Activated B cell treated with CpG ODN at 0.5 μM for 24 hours (primary cell): ENCODE measurements at regions not wholly inside any gene's neighbourhood (a gene's known extent, or its start where the extent isn't known, plus 50 kb on each side); places are given as distances from the start of the nearest gene placed in this dataset.

Source experiments
- ATAC-seq: fragments of 200-7000 bp; cut with Tn5 transposase; one replicate; pipeline ENCODE4 v1.10.0; 2021; ENCODE audit warnings: low read depth, mild to moderate bottlenecking, moderate library complexity
- CTCF ChIA-PET: fragments of 350-600 bp; sonication (Branson Sonifier 250); formaldehyde crosslinking; loops from one replicate; lab custom pipeline; 2021; ENCODE audit warnings: antibody characterized with exemption; lab: Charles Lee
- POLR2A ChIA-PET: fragments of 350-600 bp; sonication (Branson Sonifier 250); formaldehyde crosslinking; loops from one replicate; lab custom pipeline; 2021; ENCODE audit warnings: antibody characterized with exemption; lab: Charles Lee
- DNase-seq: peaks from one replicate; pipeline ENCODE4 v3.0.0; 2022
- H3K27ac Mint-ChIP-seq: one replicate; pipeline ENCODE4 v1.8.0; 2020; ENCODE audit warnings: mixed read lengths
- H3K27me3 Mint-ChIP-seq: one replicate; pipeline ENCODE4 v1.8.0; 2021; ENCODE audit warnings: mixed read lengths
- H3K36me3 Mint-ChIP-seq: one replicate; pipeline ENCODE4 v1.8.0; 2021; ENCODE audit warnings: low read depth, mixed read lengths
- H3K4me1 Mint-ChIP-seq: one replicate; pipeline ENCODE4 v1.8.0; 2021; ENCODE audit warnings: mixed read lengths
- H3K4me3 Mint-ChIP-seq: one replicate; pipeline ENCODE4 v1.8.0; 2020; ENCODE audit warnings: mild to moderate bottlenecking, mixed read lengths
- H3K9me3 Mint-ChIP-seq: one replicate; pipeline ENCODE4 v1.8.0; 2020; ENCODE audit warnings: mixed read lengths
- intact Hi-C: fragments of 100-400 bp; cut with micrococcal nuclease; formaldehyde crosslinking; loops from one replicate; pipeline ENCODE4 v1.15.1; 2024
- TF ChIP-seq, protein P1 (sequence below): fragments of 200-600 bp; IDR thresholded peaks from one replicate; pipeline ENCODE4 v1.8.0; 2022; ENCODE audit warnings: antibody characterized with exemption, mild to moderate bottlenecking

DNA sequence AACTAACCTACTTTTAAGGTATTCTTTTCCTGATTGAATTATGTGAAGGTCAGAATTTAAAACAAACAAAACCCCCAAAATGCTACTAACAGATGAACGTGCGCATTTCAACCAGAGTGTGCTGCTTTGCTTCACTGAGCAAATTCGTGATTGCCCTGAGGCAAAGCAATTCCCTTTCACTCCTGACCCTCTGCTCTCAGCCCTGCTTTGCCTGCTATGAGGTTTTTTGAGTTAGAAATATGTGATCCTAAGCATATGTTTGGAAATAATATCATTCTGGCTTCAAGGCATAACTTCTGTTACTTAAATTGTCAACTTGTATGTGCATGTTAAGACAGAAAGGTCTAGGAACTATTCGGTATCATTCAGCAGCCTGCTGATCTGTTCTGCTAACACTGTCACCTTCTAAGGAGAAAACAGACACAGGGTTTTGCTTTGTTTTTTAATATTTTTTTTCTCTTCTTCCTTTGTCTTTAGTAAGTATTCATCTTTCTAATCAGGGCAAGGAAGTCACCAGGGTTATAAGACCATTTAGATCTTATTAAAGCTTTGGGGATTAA, 124.2 kb downstream of the GNAT3 start:
- Mint-ChIP-seq H3K27ac (no peak overlapping the region), H3K9me3 (no peaks in the 10 kb centered on the region), H3K36me3 (no peaks in the 10 kb centered on the region), H3K4me3 (no peak overlapping the region), H3K4me1 (no peaks in the 10 kb centered on the region), H3K27me3 (no peaks in the 10 kb centered on the region)
- ChIA-PET CTCF (no interaction called here), POLR2A (no interaction called here)
- DNase-seq (no peak), ATAC-seq (no peak)
- TF ChIP-seq, protein P1, sequence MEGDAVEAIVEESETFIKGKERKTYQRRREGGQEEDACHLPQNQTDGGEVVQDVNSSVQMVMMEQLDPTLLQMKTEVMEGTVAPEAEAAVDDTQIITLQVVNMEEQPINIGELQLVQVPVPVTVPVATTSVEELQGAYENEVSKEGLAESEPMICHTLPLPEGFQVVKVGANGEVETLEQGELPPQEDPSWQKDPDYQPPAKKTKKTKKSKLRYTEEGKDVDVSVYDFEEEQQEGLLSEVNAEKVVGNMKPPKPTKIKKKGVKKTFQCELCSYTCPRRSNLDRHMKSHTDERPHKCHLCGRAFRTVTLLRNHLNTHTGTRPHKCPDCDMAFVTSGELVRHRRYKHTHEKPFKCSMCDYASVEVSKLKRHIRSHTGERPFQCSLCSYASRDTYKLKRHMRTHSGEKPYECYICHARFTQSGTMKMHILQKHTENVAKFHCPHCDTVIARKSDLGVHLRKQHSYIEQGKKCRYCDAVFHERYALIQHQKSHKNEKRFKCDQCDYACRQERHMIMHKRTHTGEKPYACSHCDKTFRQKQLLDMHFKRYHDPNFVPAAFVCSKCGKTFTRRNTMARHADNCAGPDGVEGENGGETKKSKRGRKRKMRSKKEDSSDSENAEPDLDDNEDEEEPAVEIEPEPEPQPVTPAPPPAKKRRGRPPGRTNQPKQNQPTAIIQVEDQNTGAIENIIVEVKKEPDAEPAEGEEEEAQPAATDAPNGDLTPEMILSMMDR, result no peak
- intact Hi-C loops, result no loop called here

DNA sequence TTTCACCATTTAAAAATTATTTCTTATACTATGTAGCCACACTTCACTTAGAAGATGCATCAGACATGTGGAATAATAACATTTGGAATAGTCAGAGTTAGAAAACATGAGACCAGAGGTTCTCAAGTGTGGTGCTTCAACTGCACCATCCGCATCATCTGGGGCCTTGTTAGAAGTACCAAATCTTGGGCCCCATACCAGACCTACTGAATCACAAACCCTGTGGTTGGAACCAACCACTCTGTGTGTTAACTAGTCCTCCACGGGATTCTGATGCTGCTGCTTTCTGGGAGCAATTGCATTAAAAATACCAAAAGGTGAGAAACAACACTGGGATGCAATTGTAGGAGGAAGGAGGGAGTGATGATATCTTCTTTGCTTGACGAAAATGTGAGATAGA, 125.2 kb downstream of the GNAT3 start:
- CTCF ChIA-PET, result no interaction called here
- ATAC-seq, result no peak
- TF ChIP-seq, protein P1, result no peak

DNA sequence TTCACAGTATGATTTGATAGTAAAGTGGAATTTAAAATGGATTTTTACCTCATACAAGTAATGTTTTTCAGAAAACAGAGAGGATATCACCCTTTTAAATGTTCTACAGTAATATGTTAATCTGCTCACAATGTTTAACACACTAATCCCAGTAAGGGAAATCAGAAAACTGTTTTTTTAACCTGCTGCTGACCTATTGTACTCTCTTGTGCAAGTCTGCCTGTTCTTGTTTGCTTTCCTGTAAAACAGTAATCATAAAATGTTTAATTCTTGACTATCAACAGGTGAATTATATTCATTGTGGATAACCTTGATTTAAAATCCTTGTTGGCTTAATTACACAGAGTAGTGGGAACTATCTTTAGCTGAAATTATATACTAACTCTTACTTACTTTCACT, 126.4 kb downstream of the GNAT3 start:
- no peak for DNase-seq
- Mint-ChIP-seq H3K27ac (no peak overlapping the region), H3K4me3 (no peak overlapping the region), H3K27me3 (no peaks in the 10 kb centered on the region), H3K9me3 (no peaks in the 10 kb centered on the region), H3K4me1 (no peaks in the 10 kb centered on the region), H3K36me3 (no peaks in the 10 kb centered on the region)
- TF ChIP-seq, protein P1, result no peak
- POLR2A ChIA-PET, result no interaction called here
- CTCF ChIA-PET, result no interaction called here
- intact Hi-C loops, result no loop called here
- no peak for ATAC-seq

More for the DNA sequence above, 125.2 kb downstream of the GNAT3 start:
- no peaks in the 10 kb centered on the region for H3K4me1 Mint-ChIP-seq
- POLR2A ChIA-PET, result no interaction called here
- no peaks in the 10 kb centered on the region for H3K9me3 Mint-ChIP-seq
- H3K27ac Mint-ChIP-seq, result no peak overlapping the region
- H3K36me3 Mint-ChIP-seq, result no peaks in the 10 kb centered on the region
- no peak overlapping the region for H3K4me3 Mint-ChIP-seq
- intact Hi-C loops, result no loop called here
- no peak for DNase-seq
- H3K27me3 Mint-ChIP-seq, result no peaks in the 10 kb centered on the region

DNA sequence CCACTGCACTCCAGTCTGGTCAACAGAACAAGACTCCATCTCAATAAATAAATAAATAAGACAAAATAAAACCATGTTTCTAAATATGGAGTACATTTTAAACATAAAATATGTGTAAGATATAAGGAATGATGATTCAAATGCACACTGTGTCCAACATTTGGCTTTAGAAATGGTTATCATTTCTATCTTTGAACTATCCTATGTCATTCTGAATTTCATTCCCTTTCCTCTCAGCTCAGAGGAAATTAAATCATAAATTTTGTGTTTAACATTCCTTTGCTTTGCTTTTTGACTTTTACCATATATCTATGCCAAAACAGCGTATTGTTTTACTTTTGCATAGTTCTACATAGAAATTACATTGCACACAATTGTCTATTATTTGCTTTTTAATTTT, 130.9 kb downstream of the GNAT3 start:
- Mint-ChIP-seq H3K9me3 (no peaks in the 10 kb centered on the region), H3K4me1 (no peaks in the 10 kb centered on the region), H3K27ac (no peak overlapping the region), H3K36me3 (no peaks in the 10 kb centered on the region), H3K4me3 (no peak overlapping the region), H3K27me3 (no peaks in the 10 kb centered on the region)
- no peak for ATAC-seq
- DNase-seq, result no peak
- ChIA-PET CTCF (no interaction called here), POLR2A (no interaction called here)
- intact Hi-C loops, result no loop called here
- TF ChIP-seq, protein P1, result no peak

DNA sequence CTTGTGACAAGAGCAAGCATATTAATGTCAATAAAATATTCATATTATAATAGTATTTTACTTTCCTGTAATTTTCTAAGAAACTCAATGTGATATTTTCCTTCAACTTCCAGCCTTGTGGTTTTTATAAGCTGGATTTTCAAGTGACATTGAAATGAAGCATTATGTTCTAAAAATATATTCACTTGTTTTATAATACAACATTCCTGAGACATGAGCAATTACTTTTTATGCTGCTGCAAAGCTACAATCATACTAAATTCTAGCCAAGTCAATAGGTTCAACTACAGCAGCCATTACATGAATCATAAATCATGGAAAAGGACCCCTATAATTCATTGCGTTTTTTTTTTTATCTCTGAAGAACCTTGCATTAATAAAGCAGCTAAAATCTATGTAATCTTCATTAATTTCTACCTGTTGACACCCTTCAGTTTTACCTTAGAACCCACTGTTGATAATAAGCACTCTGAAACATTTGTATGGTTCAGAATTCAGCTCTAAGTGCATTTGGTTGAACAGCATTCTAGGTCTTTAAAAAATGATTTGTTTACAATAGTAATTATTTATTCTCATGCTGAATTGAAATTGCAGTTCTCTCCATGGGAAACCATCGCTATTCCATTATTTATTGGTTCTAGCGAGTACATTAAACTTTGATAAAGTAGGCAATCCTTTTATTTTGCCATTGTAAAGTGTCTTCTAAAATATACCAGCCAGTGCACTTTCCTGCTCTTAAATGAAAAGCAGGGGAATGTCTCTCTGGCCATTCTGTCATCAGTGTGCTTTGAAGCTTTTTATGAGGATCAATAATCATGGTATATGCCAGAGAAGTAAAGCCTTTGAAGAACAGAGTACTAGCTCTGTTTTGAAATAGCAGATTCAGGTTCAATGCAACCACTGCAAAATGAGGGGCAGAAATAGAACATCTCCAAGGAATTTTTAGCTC, 132.6 kb downstream of the GNAT3 start:
- DNase-seq, result no peak
- TF ChIP-seq, protein P1, result no peak
- ChIA-PET CTCF (no interaction called here), POLR2A (no interaction called here)
- no peaks in the 10 kb centered on the region for H3K36me3 Mint-ChIP-seq
- H3K4me1 Mint-ChIP-seq, result no peaks in the 10 kb centered on the region
- no peak for ATAC-seq
- H3K27ac Mint-ChIP-seq, result no peak overlapping the region
- H3K4me3 Mint-ChIP-seq, result no peak overlapping the region
- no peaks in the 10 kb centered on the region for H3K27me3 Mint-ChIP-seq
- intact Hi-C loops, result no loop called here
- no peaks in the 10 kb centered on the region for H3K9me3 Mint-ChIP-seq
